IMR-90 (cell line): ENCODE measurements at regions not wholly inside any gene's neighbourhood (a gene's known extent, or its start where the extent isn't known, plus 50 kb on each side); places are given as distances from the start of the nearest gene placed in this dataset.

Experiments
- ATAC-seq: fragments of 200-7000 bp; cut with Tn5 transposase; 2 replicates; pipeline ENCODE4 v1.9.1; 2020; ENCODE audit warnings: low read depth, mild to moderate bottlenecking, moderate library complexity
- BruUV-seq: library from RNA; stranded (reverse); fragments of 400-500 nt; replicated peaks from 2 replicates; lab custom pipeline; 2021; lab: Mats Ljungman, UMichigan
- CTCF ChIA-PET: fragments of 300-600 bp; formaldehyde crosslinking; extraction: SDS; loops from one replicate; lab custom pipeline; 2021; ENCODE audit warnings: antibody characterized with exemption; lab: Yijun Ruan, JAX
- POLR2A ChIA-PET: fragments of 300-600 bp; sonication (Branson Sonifier 250); formaldehyde crosslinking; loops from one replicate; lab custom pipeline; 2022; ENCODE audit warnings: antibody characterized with exemption; ENCODE audit not compliant: unreplicated experiment; lab: Charles Lee
- DNase-seq: peaks from one replicate; pipeline ENCODE4 v3.0.0; 2013
- H2AFZ ChIP-seq: replicated peaks from 2 replicates; pipeline ENCODE3; 2013; ENCODE audit warnings: low read length, mild to moderate bottlenecking; ENCODE audit not compliant: poor library complexity
- H2AK5ac ChIP-seq: 2 replicates; pipeline ENCODE4 v1.6.1; 2013; ENCODE audit warnings: low read depth, low read length, inconsistent platforms
- H2AK9ac ChIP-seq: replicated peaks from 2 replicates; pipeline ENCODE3; 2013; ENCODE audit warnings: mild to moderate bottlenecking, low read depth, low read length, moderate library complexity; ENCODE audit not compliant: poor library complexity
- H2BK120ac ChIP-seq: 2 replicates; pipeline ENCODE4 v1.6.1; 2013; ENCODE audit warnings: low read depth, low read length, inconsistent platforms
- H2BK15ac ChIP-seq: 3 replicates; pipeline ENCODE4 v1.6.1; 2013; ENCODE audit warnings: low read depth, low read length, inconsistent platforms
- H2BK20ac ChIP-seq: 2 replicates; pipeline ENCODE4 v1.6.1; 2013; ENCODE audit warnings: low read depth, mild to moderate bottlenecking, inconsistent platforms, low read length, moderate library complexity
- H2BK5ac ChIP-seq: 2 replicates; pipeline ENCODE4 v1.6.1; 2013; ENCODE audit warnings: mild to moderate bottlenecking, low read depth, low read length, inconsistent platforms; ENCODE audit not compliant: poor library complexity, severe bottlenecking
- H3K14ac ChIP-seq: replicated peaks from 2 replicates; pipeline ENCODE4 v1.6.1; 2013; ENCODE audit warnings: low read depth, low read length, inconsistent platforms
- H3K18ac ChIP-seq: 2 replicates; pipeline ENCODE4 v1.6.1; 2013; ENCODE audit warnings: low read depth, low read length, control low read depth
- H3K23ac ChIP-seq: 2 replicates; pipeline ENCODE4 v1.6.1; 2013; ENCODE audit warnings: low read depth, low read length, inconsistent platforms
- H3K27ac ChIP-seq: 2 replicates; pipeline ENCODE4 v1.5.1; 2013; ENCODE audit warnings: mild to moderate bottlenecking, control low read depth, low read length; ENCODE audit not compliant: insufficient read depth
- H3K27me3 ChIP-seq: 2 replicates; pipeline ENCODE4 v1.6.1; 2013; ENCODE audit warnings: low read length; ENCODE audit not compliant: control insufficient read depth, insufficient read depth
- H3K36me3 ChIP-seq: 2 replicates; pipeline ENCODE4 v1.6.1; 2013; ENCODE audit warnings: low read length, mixed read lengths; ENCODE audit not compliant: control insufficient read depth, insufficient read depth
- H3K4ac ChIP-seq: 2 replicates; pipeline ENCODE4 v1.6.1; 2013; ENCODE audit warnings: low read depth, low read length, inconsistent platforms
- H3K4me1 ChIP-seq: 2 replicates; pipeline ENCODE4 v1.6.1; 2013; ENCODE audit warnings: low read length, mixed read lengths; ENCODE audit not compliant: control insufficient read depth, insufficient read depth
- H3K4me2 ChIP-seq: 2 replicates; pipeline ENCODE4 v1.6.1; 2013; ENCODE audit warnings: low read depth, mild to moderate bottlenecking, control low read depth, low read length, moderate library complexity
- H3K4me3 ChIP-seq: 2 replicates; pipeline ENCODE4 v1.5.1; 2013; ENCODE audit warnings: low read depth, mild to moderate bottlenecking, control low read depth, low read length, moderate library complexity; ENCODE audit not compliant: insufficient read depth
- H3K56ac ChIP-seq: 2 replicates; pipeline ENCODE4 v1.6.1; 2013; ENCODE audit warnings: low read length, inconsistent platforms; ENCODE audit not compliant: insufficient read depth; ENCODE audit errors: extremely low read depth
- H3K79me1 ChIP-seq, 2 experiments: 2 replicates each; pipeline ENCODE4 v1.6.1; 2013; ENCODE audit warnings: low read length in 2 of 2, inconsistent platforms in 1 of 2, low read depth in 1 of 2
- H3K9ac ChIP-seq: 2 replicates; pipeline ENCODE4 v1.6.1; 2013; ENCODE audit warnings: low read depth, low read length, control low read depth
- H3K9me1 ChIP-seq: 2 replicates; pipeline ENCODE4 v1.6.1; 2013; ENCODE audit warnings: low read length, inconsistent platforms; ENCODE audit not compliant: insufficient read depth
- H3K9me3 ChIP-seq: 2 replicates; pipeline ENCODE4 v1.6.1; 2013; ENCODE audit warnings: low read length; ENCODE audit not compliant: control insufficient read depth, insufficient read depth
- H4K20me1 ChIP-seq: 2 replicates; pipeline ENCODE4 v1.6.1; 2013; ENCODE audit warnings: low read length, inconsistent platforms; ENCODE audit not compliant: insufficient read depth
- H4K5ac ChIP-seq: 2 replicates; pipeline ENCODE4 v1.6.1; 2013; ENCODE audit warnings: mild to moderate bottlenecking, low read depth, low read length, control low read depth
- H4K8ac ChIP-seq, 2 experiments: 2 replicates each; pipeline ENCODE4 v1.6.1; 2013; ENCODE audit warnings: low read depth in 2 of 2, low read length in 2 of 2, control low read depth in 1 of 2, inconsistent platforms in 1 of 2
- H4K91ac ChIP-seq: 2 replicates; pipeline ENCODE4 v1.6.1; 2013; ENCODE audit warnings: low read depth, low read length, inconsistent platforms; ENCODE audit not compliant: insufficient read depth
- BHLHE40 ChIP-seq: fragments of 150-350 bp; IDR thresholded peaks from 2 replicates; pipeline ENCODE4 v1.6.1; 2016; ENCODE audit warnings: mild to moderate bottlenecking, low read depth, low read length
- CEBPB ChIP-seq: IDR thresholded peaks from 2 replicates; pipeline ENCODE4 v1.6.1; 2012; ENCODE audit warnings: low read depth, low read length, improper control_type of control experiment
- CHD1 ChIP-seq: IDR thresholded peaks from 2 replicates; pipeline ENCODE4 v1.6.1; 2012; ENCODE audit warnings: low read depth, low read length, improper control_type of control experiment
- USF2 ChIP-seq: fragments of 150-350 bp; IDR thresholded peaks from 2 replicates; pipeline ENCODE4 v1.6.1; 2017; ENCODE audit warnings: mild to moderate bottlenecking, antibody characterized with exemption, low read length, low read depth
- WGBS, 2 experiments: methylation state at CpG; one replicate each; pipeline versions ENCODE4 v1.1.5 to v1.1.7; 2013; ENCODE audit warnings: missing lambda C conversion rate in 2 of 2; ENCODE audit not compliant: insufficient read length in 1 of 2; ENCODE audit errors: extremely low coverage in 2 of 2; 5-methylcytosine and 5-hydroxymethylcytosine counted together
- dilution Hi-C: fragments of 300-500 bp; cut with HindIII; formaldehyde crosslinking; loops from one replicate; pipeline ENCODE4 v1.14.3; 2018; ENCODE audit warnings: low sequenced_read_pairs; ENCODE audit not compliant: unreplicated experiment
- in situ Hi-C: fragments of 300-500 bp; cut with MboI; formaldehyde crosslinking; loops from 3 replicates; pipeline ENCODE4 v1.14.3; 2019; ENCODE audit warnings: low sequenced_read_pairs, inconsistent platforms, mixed read lengths
- intact Hi-C: fragments of 100-400 bp; cut with micrococcal nuclease; formaldehyde crosslinking; loops from 2 replicates; pipeline ENCODE4 v1.10.0; 2022

DNA sequence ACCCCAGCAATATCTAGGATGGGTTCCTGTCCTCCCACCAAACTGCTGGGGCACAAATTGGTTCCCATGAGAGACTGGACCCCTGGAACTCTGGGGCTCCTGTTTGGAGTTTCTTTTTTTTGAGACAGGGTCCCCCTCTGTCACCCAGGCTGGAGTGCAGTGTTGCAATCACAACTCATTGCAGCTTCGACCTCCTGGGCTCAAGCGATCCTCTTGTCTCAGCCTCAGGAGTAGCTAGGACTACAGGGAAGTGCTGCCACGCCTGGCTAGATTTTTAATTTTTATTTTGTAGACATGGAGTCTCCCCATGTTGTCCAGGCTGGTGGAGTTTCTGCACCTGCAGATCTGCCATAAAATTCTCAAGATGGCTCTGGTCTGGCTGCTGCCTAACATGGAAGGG is 56.3 kb upstream of the BRD7 start:
- H3K4me2 ChIP-seq = no peak overlapping the region
- no peak overlapping the region for H2AFZ ChIP-seq
- no peak overlapping the region for H4K91ac ChIP-seq
- H3K9me3 ChIP-seq = no peaks in the 10 kb centered on the region
- in situ Hi-C loops (no loop called here), dilution Hi-C loops (no loop called here), intact Hi-C loops (no loop called here)
- H3K4me1 ChIP-seq = no peaks in the 10 kb centered on the region
- no peak overlapping the region for H2BK20ac ChIP-seq
- H3K18ac ChIP-seq = no peak overlapping the region
- no peak overlapping the region for H3K23ac ChIP-seq
- BruUV-seq = no TSS peak
- WGBS, 2 experiments = no CpG with 5 or more reads among the region's 3 CpGs
- no peaks in the 10 kb centered on the region for H3K27me3 ChIP-seq
- H3K9me1 ChIP-seq = no peaks in the 10 kb centered on the region; the same call in 1 of the 2 replicates
- CTCF ChIA-PET = no interaction called here
- H2BK120ac ChIP-seq = no peak overlapping the region
- no peak overlapping the region for H3K27ac ChIP-seq
- H2BK15ac ChIP-seq = no peak overlapping the region
- H2AK5ac ChIP-seq = no peak overlapping the region
- no peak overlapping the region for H3K56ac ChIP-seq
- DNase-seq = no peak
- H3K14ac ChIP-seq = no peak overlapping the region
- TF ChIP-seq CHD1 = no peak
- no peak for TF ChIP-seq USF2
- no peak for TF ChIP-seq CEBPB
- no peak for TF ChIP-seq BHLHE40
- H3K79me1 ChIP-seq = no peaks in the 10 kb centered on the region
- H3K4me3 ChIP-seq = no peak overlapping the region
- H2BK5ac ChIP-seq = no peak overlapping the region
- POLR2A ChIA-PET = no interaction called here
- H3K36me3 ChIP-seq = no peaks in the 10 kb centered on the region
- no peak overlapping the region for H3K4ac ChIP-seq
- H4K8ac ChIP-seq = no peak overlapping the region
- ATAC-seq = no peak
- no peak overlapping the region for H3K9ac ChIP-seq
- H4K5ac ChIP-seq = no peak overlapping the region
- no peaks in the 10 kb centered on the region for H4K20me1 ChIP-seq
- H2AK9ac ChIP-seq = no peak overlapping the region
